Adipocyte (in vitro differentiated cells): ENCODE measurements at regions not wholly inside any gene's neighbourhood (a gene's known extent, or its start where the extent isn't known, plus 50 kb on each side); places are given as distances from the start of the nearest gene placed in this dataset.

Source experiments
- DNase-seq: peaks from one replicate; pipeline ENCODE4 v3.0.0-alpha.2; 2015; ENCODE audit warnings: low read depth
- H3K27me3 ChIP-seq: replicated peaks from 2 replicates; pipeline ENCODE4 v1.7.0; 2013; ENCODE audit warnings: mild to moderate bottlenecking, low read length, moderate library complexity; ENCODE audit not compliant: control insufficient read depth, insufficient read depth
- H3K36me3 ChIP-seq: 2 replicates; pipeline ENCODE4 v1.7.0; 2013; ENCODE audit warnings: low read length, mild to moderate bottlenecking, moderate library complexity; ENCODE audit not compliant: control insufficient read depth, insufficient read depth, severe bottlenecking
- H3K4me1 ChIP-seq: 2 replicates; pipeline ENCODE4 v1.7.0; 2013; ENCODE audit warnings: mild to moderate bottlenecking, low read length, moderate library complexity; ENCODE audit not compliant: control insufficient read depth, insufficient read depth
- H3K4me3 ChIP-seq: 2 replicates; pipeline ENCODE4 v1.7.0; 2013; ENCODE audit warnings: mild to moderate bottlenecking, low read length, moderate library complexity
- H3K9ac ChIP-seq: 2 replicates; pipeline ENCODE4 v1.7.0; 2013; ENCODE audit warnings: mild to moderate bottlenecking, low read length, moderate library complexity
- H3K9me3 ChIP-seq: 2 replicates; pipeline ENCODE4 v1.7.0; 2013; ENCODE audit warnings: mild to moderate bottlenecking, low read length, moderate library complexity; ENCODE audit not compliant: control insufficient read depth

- H3K9ac ChIP-seq: no peak overlapping the region
Observed at GRCh38 chr4:143273160-143273917, 63.3 kb upstream of the GAB1 start.

GRCh38 chr4:143280861-143281260 is 55.8 kb upstream of the GAB1 start:
- H3K4me3 ChIP-seq: no peak overlapping the region
- H3K9me3 ChIP-seq: no peaks in the 10 kb centered on the region

More at GRCh38 chr4:143273160-143273917, 63.3 kb upstream of the GAB1 start:
- H3K36me3 ChIP-seq: no peaks in the 10 kb centered on the region
- no peak for DNase-seq
- no peaks in the 10 kb centered on the region for H3K27me3 ChIP-seq
- H3K9me3 ChIP-seq: peaks cover 3% of the 10 kb centered on the region
- no peaks in the 10 kb centered on the region for H3K4me1 ChIP-seq
- H3K4me3 ChIP-seq: no peak overlapping the region

GRCh38 chr4:143281507-143282190 is 55.0 kb upstream of the GAB1 start:
- Histone ChIP-seq H3K9ac (no peak overlapping the region), H3K36me3 (no peaks in the 10 kb centered on the region), H3K4me3 (no peak overlapping the region), H3K9me3 (no peaks in the 10 kb centered on the region), H3K4me1 (peaks cover 40% of the 10 kb centered on the region), H3K27me3 (no peaks in the 10 kb centered on the region)
- DNase-seq: peak; percentile 38

More at GRCh38 chr4:143280861-143281260, 55.8 kb upstream of the GAB1 start:
- Histone ChIP-seq H3K36me3 (no peaks in the 10 kb centered on the region), H3K27me3 (no peaks in the 10 kb centered on the region), H3K4me1 (peaks cover 32% of the 10 kb centered on the region), H3K9ac (no peak overlapping the region)
- DNase-seq: no peak

- Histone ChIP-seq H3K4me1 (peaks cover 46% of the 10 kb centered on the region), H3K36me3 (no peaks in the 10 kb centered on the region), H3K9ac (no peak overlapping the region), H3K9me3 (no peaks in the 10 kb centered on the region), H3K27me3 (no peaks in the 10 kb centered on the region), H3K4me3 (no peak overlapping the region)
- DNase-seq: no peak
Observed at GRCh38 chr4:143282211-143282707, 54.4 kb upstream of the GAB1 start.

GRCh38 chr4:143285696-143286437 is 50.8 kb upstream of the GAB1 start:
- Histone ChIP-seq H3K4me3 (peak overlapping the region; percentile 71), H3K9ac (peak overlapping the region; percentile 78), H3K36me3 (no peaks in the 10 kb centered on the region), H3K27me3 (no peaks in the 10 kb centered on the region), H3K9me3 (no peaks in the 10 kb centered on the region), H3K4me1 (peaks cover 46% of the 10 kb centered on the region)
- no peak for DNase-seq

GRCh38 chr4:143286701-143287571 is 49.7 kb upstream of the GAB1 start:
- Histone ChIP-seq H3K27me3 (no peaks in the 10 kb centered on the region), H3K4me3 (peak overlapping the region; percentile 71), H3K9me3 (no peaks in the 10 kb centered on the region), H3K36me3 (no peaks in the 10 kb centered on the region), H3K4me1 (peaks cover 43% of the 10 kb centered on the region), H3K9ac (peak overlapping the region; percentile 78)
- peak; percentile 74 for DNase-seq
